ENCODE measurements at regions not wholly inside any gene's neighbourhood (a gene's known extent, or its start where the extent isn't known, plus 50 kb on each side); places are given as distances from the start of the nearest gene placed in this dataset.

DNA sequence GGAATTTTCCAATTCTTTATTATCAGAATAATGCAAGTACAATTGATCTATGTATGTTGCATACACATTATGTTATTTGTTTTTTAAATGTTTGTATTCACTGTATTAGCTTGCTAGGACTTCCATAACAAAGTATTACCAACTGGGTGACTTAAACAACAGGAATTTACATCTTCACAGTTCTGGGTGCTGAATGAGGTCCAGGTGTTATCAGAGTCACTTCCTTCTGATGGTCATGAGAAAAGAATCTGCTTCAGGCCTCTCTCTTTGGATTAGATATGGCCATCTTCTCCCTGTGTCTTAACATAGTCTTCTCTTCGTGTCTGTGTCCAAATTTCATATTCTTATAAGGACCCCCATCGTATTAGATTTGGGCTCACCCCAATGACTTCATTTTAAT lies 229.1 kb upstream of the TRPC7 start:
- DNase-seq (ENCODE audit: low read depth in 1 of 2, low spot score in 2 of 2) (no peak), FAIRE-seq (no peak)
- POLR2A ChIA-PET (ENCODE audit: partially characterized antibody): no interaction called here
- no peak overlapping the region for H2BK120ac ChIP-seq (replicated peaks; ENCODE audit: low read depth, low read length)
- no peak overlapping the region for H4K8ac ChIP-seq (ENCODE audit: extremely low read depth, insufficient read depth, low read length)
- no peak overlapping the region for H3K4me2 ChIP-seq (ENCODE audit: insufficient read depth in 1 of 2, low read depth in 2 of 2, low read length in 2 of 2)
- H4K91ac ChIP-seq (replicated peaks; ENCODE audit: insufficient read length, low read length): no peak overlapping the region
- no peaks in the 10 kb centered on the region for H3K79me1 ChIP-seq (ENCODE audit: low read depth, low read length)
- peaks cover 0 to 3% (median 0%) of the 10 kb centered on the region in 4 experiments; a peak in 1 of 7 replicates for H3K4me1 ChIP-seq (replicated peaks in 1 of 4; ENCODE audit: control insufficient read depth in 3 of 4, insufficient read depth in 4 of 4, low read length in 3 of 4)
- no peak overlapping the region for H3K9ac ChIP-seq (replicated peaks in 1 of 4; ENCODE audit: extremely low read depth in 1 of 4, low read depth in 3 of 4, low read length in 3 of 4)
- no peak overlapping the region for H3K4me3 ChIP-seq (ENCODE audit: extremely low read depth in 1 of 4, insufficient read depth in 2 of 4, low read depth in 3 of 4, low read length in 4 of 4)
- no peaks in the 10 kb centered on the region for H3K36me3 ChIP-seq (ENCODE audit: control insufficient read depth in 2 of 4, insufficient read depth in 4 of 4, low read length in 3 of 4)
- no peak overlapping the region for H3K23ac ChIP-seq (ENCODE audit: insufficient read length)
- no peak overlapping the region; the same call in 1 of the 2 replicates for H3K27ac ChIP-seq (ENCODE audit: low read depth, low read length)
- no peaks in the 10 kb centered on the region for H4K20me1 ChIP-seq (replicated peaks in 1 of 2; ENCODE audit: control insufficient read depth in 1 of 2, insufficient read depth in 2 of 2, low read length in 2 of 2)
- H4K5ac ChIP-seq (ENCODE audit: insufficient read length, low read depth, low read length): no peak overlapping the region
- no peak overlapping the region for H2BK20ac ChIP-seq (ENCODE audit: low read length)
- H2BK12ac ChIP-seq (ENCODE audit: low read depth, low read length): no peak overlapping the region
- H3K9me3 ChIP-seq (ENCODE audit: insufficient read depth in 2 of 2, low read depth in 1 of 2, low read length in 1 of 2): peaks cover 5 to 6% of the 10 kb centered on the region in 2 experiments; a peak in 3 of 4 replicates
- no peak overlapping the region for H2BK15ac ChIP-seq (ENCODE audit: low read length)
- H3K79me2 ChIP-seq (ENCODE audit: control insufficient read depth in 1 of 2, insufficient read depth in 2 of 2, low read length in 2 of 2): no peaks in the 10 kb centered on the region
- CTCF ChIA-PET (ENCODE audit: partially characterized antibody): no interaction called here
- H3K23me2 ChIP-seq (ENCODE audit: low read depth, low read length): no peaks in the 10 kb centered on the region
- H3K18ac ChIP-seq (ENCODE audit: extremely low read depth, low read length): no peak overlapping the region
- no peak overlapping the region for H3K56ac ChIP-seq (replicated peaks; ENCODE audit: insufficient read length, low read depth, low read length)
- no peak overlapping the region for H2BK5ac ChIP-seq (ENCODE audit: low read depth, low read length)
- H3K27me3 ChIP-seq (replicated peaks in 1 of 4; ENCODE audit: control insufficient read depth in 3 of 4, extremely low read depth in 1 of 4, insufficient read depth in 3 of 4, low read length in 3 of 4): peaks cover 0 to 1% (median 0%) of the 10 kb centered on the region in 4 experiments; a peak in 1 of 7 replicates
- H2AK5ac ChIP-seq (ENCODE audit: low read depth, low read length): no peak overlapping the region
- WGBS, 2 experiments (ENCODE audit: extremely low coverage in 1 of 2, insufficient coverage in 1 of 2, insufficient read length in 1 of 2, insufficient replicate concordance in 2 of 2, low coverage in 1 of 2, low lambda C conversion rate in 2 of 2, missing lambda C conversion rate in 1 of 2): 93% methylated on average over 2 of the region's 2 CpGs; no CpG with 5 or more reads in 1 of the 2 experiments
- no peak overlapping the region for H3K4ac ChIP-seq (replicated peaks; ENCODE audit: insufficient read length, low read depth, low read length)
- no peak overlapping the region for H2AFZ ChIP-seq (ENCODE audit: low read length)
- no peak overlapping the region for H3K14ac ChIP-seq (ENCODE audit: insufficient read length)
- no peak for TF ChIP-seq KDM4A (IDR thresholded peaks at IDR 0.05; ENCODE audit: low read depth, low read length, severe bottlenecking)
- TF ChIP-seq JUN (IDR thresholded peaks at IDR 0.05; ENCODE audit: low read depth, low read length): no peak
- TF ChIP-seq SAP30 (IDR thresholded peaks at IDR 0.05; ENCODE audit: insufficient read depth, insufficient replicate concordance, low read length): no peak
- no peak for TF ChIP-seq POLR2AphosphoS5 (IDR thresholded peaks at IDR 0.05; ENCODE audit: low read depth, low read length)
- no peak for TF ChIP-seq SP2 (IDR thresholded peaks at IDR 0.05; ENCODE audit: low read length)
- TF ChIP-seq SIX5 (IDR thresholded peaks at IDR 0.05; ENCODE audit: low read depth, low read length): no peak
- TF ChIP-seq ZNF274 (IDR thresholded peaks at IDR 0.05; ENCODE audit: borderline replicate concordance, extremely low read depth, low read length): no peak
- no peak for TF ChIP-seq TAF1 (IDR thresholded peaks at IDR 0.05; ENCODE audit: low read depth, low read length)
- no peak for TF ChIP-seq TBP (IDR thresholded peaks at IDR 0.05; ENCODE audit: low read depth, low read length)
- no peak for TF ChIP-seq CBX5 (IDR thresholded peaks at IDR 0.05; ENCODE audit: low read depth, low read length)
- TF ChIP-seq SUZ12 (IDR thresholded peaks at IDR 0.05; ENCODE audit: low read length): no peak
- no peak for TF ChIP-seq HDAC6 (IDR thresholded peaks at IDR 0.05; ENCODE audit: low read depth, low read length)
- no peak for TF ChIP-seq SIN3A (conservative IDR thresholded peaks at IDR 0.05 in 1 of 2, IDR thresholded peaks at IDR 0.05 in 1 of 2; ENCODE audit: low read depth in 1 of 2, low read length in 2 of 2)
- TF ChIP-seq GABPA (IDR thresholded peaks at IDR 0.05; ENCODE audit: borderline replicate concordance, insufficient read depth, low read length): no peak
- no peak for TF ChIP-seq ASH2L (IDR thresholded peaks at IDR 0.05; ENCODE audit: low read length)

All from H1 (cell line).